Thoracic aorta (tissue), 2 donors: ENCODE measurements at regions not wholly inside any gene's neighbourhood (a gene's known extent, or its start where the extent isn't known, plus 50 kb on each side); places are given as distances from the start of the nearest gene placed in this dataset.
A peak's percentile ranks its signal among the peaks of the same experiment; 100 is the strongest.

Source experiments
- ATAC-seq: fragments of 150-250 bp; one replicate; pipeline ENCODE4 v1.8.0; 2017; ENCODE audit warnings: low read depth; ENCODE audit not compliant: insufficient number of reproducible peaks, low FRiP score
- DNase-seq: peaks from one replicate; pipeline ENCODE4 v3.0.0-alpha.2; 2020; ENCODE audit warnings: low spot score
- H3K27ac ChIP-seq, 2 donors: fragments of 200-600 bp; sonication (generic); 1 replicate in 1 of 2; 2 replicates in 1 of 2; pipeline ENCODE4 v1.5.1; 2016; ENCODE audit warnings: mild to moderate bottlenecking in 2 of 2, moderate library complexity in 2 of 2
- H3K27me3 ChIP-seq: fragments of 200-600 bp; sonication (generic); replicated peaks from 2 replicates; pipeline ENCODE4 v1.6.0; 2016; ENCODE audit warnings: mild to moderate bottlenecking; ENCODE audit not compliant: insufficient read depth
- H3K36me3 ChIP-seq: fragments of 200-600 bp; sonication (generic); one replicate; pipeline ENCODE4 v1.5.1; 2016
- H3K4me1 ChIP-seq, 2 donors: fragments of 200-600 bp; sonication (generic); 1 replicate in 1 of 2; 2 replicates in 1 of 2; pipeline versions ENCODE4 v1.5.1 to v1.6.0; 2016; ENCODE audit warnings: low read depth in 2 of 2, mild to moderate bottlenecking in 1 of 2; ENCODE audit not compliant: control insufficient read depth in 1 of 2
- H3K4me3 ChIP-seq: fragments of 200-600 bp; sonication (generic); 2 replicates; pipeline ENCODE4 v1.5.1; 2016; ENCODE audit warnings: mild to moderate bottlenecking
- H3K9me3 ChIP-seq: fragments of 200-600 bp; sonication (generic); 2 replicates; pipeline ENCODE4 v1.5.1; 2016
- TF ChIP-seq, protein P1 (sequence below): fragments of 200-600 bp; sonication (generic); IDR thresholded peaks from one replicate; pipeline ENCODE4 v1.5.1; 2019; ENCODE audit warnings: antibody characterized with exemption

DNA sequence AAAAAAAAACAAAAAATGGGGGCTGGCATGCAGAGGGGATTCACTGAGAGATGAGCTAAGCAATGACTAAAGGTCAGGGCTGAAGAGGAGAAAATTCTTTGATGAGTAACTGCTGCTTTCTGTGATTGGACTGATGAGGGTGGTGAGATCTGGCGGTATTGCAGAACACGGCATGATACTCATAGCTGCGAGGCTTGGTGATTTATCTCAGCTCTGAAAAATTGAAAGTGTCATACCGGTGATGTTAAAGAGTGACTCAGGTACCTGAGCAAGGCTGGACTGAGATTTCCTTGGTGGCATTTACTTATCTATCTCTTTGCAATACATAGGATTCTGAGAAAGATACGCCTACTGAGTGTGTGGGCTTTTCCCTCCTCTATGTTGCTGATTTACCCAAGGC is 204.1 kb upstream of the DDX53 start:
- Histone ChIP-seq H3K4me1 (no peaks in the 10 kb centered on the region), H3K4me3 (no peak overlapping the region), H3K27ac (no peak overlapping the region), H3K9me3 (no peaks in the 10 kb centered on the region), H3K27me3 (no peaks in the 10 kb centered on the region), H3K36me3 (no peaks in the 10 kb centered on the region)
- TF ChIP-seq, protein P1, sequence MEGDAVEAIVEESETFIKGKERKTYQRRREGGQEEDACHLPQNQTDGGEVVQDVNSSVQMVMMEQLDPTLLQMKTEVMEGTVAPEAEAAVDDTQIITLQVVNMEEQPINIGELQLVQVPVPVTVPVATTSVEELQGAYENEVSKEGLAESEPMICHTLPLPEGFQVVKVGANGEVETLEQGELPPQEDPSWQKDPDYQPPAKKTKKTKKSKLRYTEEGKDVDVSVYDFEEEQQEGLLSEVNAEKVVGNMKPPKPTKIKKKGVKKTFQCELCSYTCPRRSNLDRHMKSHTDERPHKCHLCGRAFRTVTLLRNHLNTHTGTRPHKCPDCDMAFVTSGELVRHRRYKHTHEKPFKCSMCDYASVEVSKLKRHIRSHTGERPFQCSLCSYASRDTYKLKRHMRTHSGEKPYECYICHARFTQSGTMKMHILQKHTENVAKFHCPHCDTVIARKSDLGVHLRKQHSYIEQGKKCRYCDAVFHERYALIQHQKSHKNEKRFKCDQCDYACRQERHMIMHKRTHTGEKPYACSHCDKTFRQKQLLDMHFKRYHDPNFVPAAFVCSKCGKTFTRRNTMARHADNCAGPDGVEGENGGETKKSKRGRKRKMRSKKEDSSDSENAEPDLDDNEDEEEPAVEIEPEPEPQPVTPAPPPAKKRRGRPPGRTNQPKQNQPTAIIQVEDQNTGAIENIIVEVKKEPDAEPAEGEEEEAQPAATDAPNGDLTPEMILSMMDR, result no peak
- no peak for DNase-seq
- no peak for ATAC-seq

DNA sequence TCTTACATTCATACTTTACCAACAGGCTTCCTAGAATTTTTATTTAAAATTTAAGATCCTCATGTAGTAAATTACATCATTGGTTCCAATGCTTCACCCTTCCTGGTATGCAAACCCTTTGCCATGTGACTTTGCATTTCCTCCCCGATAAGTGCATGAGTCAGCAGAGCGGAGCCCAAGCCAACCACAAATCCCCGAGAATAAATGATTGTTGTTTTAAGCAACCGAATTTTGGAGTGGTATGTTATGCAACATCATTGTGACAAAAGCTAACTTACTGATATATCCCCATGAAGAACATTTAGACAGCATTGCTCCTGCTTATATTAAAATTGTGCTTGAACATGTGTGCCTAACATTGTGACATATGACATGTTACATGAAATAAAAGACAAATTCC is 199.4 kb upstream of the DDX53 start:
- TF ChIP-seq, protein P1, result no peak
- peak; percentile 3 for DNase-seq
- Histone ChIP-seq H3K9me3 (no peaks in the 10 kb centered on the region), H3K27me3 (no peaks in the 10 kb centered on the region), H3K4me1 (no peaks in the 10 kb centered on the region), H3K36me3 (no peaks in the 10 kb centered on the region), H3K27ac (no peak overlapping the region), H3K4me3 (no peak overlapping the region)
- ATAC-seq, result peak; percentile 84

DNA sequence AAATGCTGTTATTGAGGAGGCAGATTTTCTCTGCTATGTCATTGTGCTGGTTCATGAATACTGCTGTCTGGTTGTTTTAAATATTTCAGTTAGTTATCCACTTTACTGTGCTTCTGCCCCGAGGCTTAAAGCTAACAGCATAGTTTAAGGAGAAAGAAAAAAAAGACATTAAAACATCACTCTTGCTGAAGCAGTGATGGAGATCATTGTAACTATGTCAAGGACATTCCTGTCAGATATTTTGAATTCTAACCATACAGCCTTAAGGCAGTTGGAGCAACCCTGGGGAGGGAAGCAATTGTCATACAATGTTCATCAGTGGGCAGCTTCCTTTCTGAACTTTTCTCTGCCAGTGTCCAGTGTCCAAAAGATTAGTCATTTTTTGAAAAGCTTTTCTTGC is 199.0 kb upstream of the DDX53 start:
- DNase-seq (no peak), ATAC-seq (no peak)
- no peaks in the 10 kb centered on the region for H3K9me3 ChIP-seq
- no peaks in the 10 kb centered on the region for H3K27me3 ChIP-seq
- TF ChIP-seq, protein P1, result no peak
- no peaks in the 10 kb centered on the region for H3K36me3 ChIP-seq
- no peaks in the 10 kb centered on the region for H3K4me1 ChIP-seq
- H3K4me3 ChIP-seq, result no peak overlapping the region
- no peak overlapping the region for H3K27ac ChIP-seq

DNA sequence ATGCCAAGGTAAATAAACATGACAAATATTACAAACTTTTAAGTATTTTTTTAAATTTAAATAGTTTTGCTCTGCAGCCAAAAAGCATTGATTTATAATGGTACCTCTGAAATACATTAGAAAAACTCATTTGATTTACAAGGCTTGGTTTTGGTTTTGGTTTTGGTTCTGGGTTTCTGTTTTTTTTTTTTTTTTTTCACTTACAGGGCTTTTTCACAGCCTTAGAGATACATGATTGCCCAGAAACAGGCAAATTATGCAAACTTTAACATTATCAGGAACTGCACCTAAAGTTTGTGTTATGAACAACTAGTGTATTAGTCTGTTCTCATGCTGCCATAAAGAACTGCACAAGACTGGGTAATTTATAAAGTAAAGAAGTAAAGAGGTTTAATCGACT is 196.4 kb upstream of the DDX53 start:
- no peaks in the 10 kb centered on the region for H3K36me3 ChIP-seq
- no peak overlapping the region for H3K27ac ChIP-seq
- TF ChIP-seq, protein P1, result no peak
- H3K9me3 ChIP-seq, result no peaks in the 10 kb centered on the region
- H3K27me3 ChIP-seq, result no peaks in the 10 kb centered on the region
- DNase-seq (no peak), ATAC-seq (no peak)
- H3K4me1 ChIP-seq, result no peaks in the 10 kb centered on the region
- no peak overlapping the region for H3K4me3 ChIP-seq

DNA sequence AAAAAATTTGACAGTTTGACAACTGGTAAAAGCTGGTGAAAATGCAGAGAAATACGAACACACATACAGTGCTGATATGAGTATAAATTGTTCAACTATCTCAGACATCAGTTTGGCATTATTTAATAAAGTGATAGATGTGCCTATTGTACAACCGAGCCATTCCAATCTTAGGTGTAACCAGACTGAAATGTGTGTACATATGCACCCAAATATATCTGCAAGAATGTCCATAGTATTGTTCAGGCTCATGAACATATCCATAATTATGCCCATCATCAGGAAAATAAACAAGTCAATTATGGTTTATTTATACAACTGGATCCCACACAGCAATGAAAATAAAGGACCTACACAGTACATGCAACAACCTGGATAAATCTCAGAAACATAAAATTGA is 188.9 kb upstream of the DDX53 start:
- Histone ChIP-seq H3K4me1 (no peaks in the 10 kb centered on the region), H3K9me3 (no peaks in the 10 kb centered on the region), H3K4me3 (no peak overlapping the region), H3K27ac (no peak overlapping the region), H3K36me3 (no peaks in the 10 kb centered on the region), H3K27me3 (no peaks in the 10 kb centered on the region)
- no peak for ATAC-seq
- no peak for DNase-seq
- TF ChIP-seq, protein P1, result no peak
